HUES6 (cell line): ENCODE measurements at regions not wholly inside any gene's neighbourhood (a gene's known extent, or its start where the extent isn't known, plus 50 kb on each side); places are given as distances from the start of the nearest gene placed in this dataset.
"Not testable (repeated sequence)": the region's sequence is repeated elsewhere in the genome, so short reads cannot be mapped to it uniquely, and the experiment has no call there.

Experiments
- H3K27ac ChIP-seq: 2 replicates; pipeline ENCODE4 v1.7.0; 2013; ENCODE audit warnings: low read depth, mild to moderate bottlenecking, low read length, inconsistent platforms
- H3K27me3 ChIP-seq: 2 replicates; pipeline ENCODE4 v1.6.1; 2013; ENCODE audit warnings: low read length; ENCODE audit not compliant: control insufficient read depth, insufficient read depth
- H3K36me3 ChIP-seq: 2 replicates; pipeline ENCODE4 v1.6.1; 2013; ENCODE audit warnings: low read length; ENCODE audit not compliant: control insufficient read depth, insufficient read depth
- H3K4me1 ChIP-seq: 2 replicates; pipeline ENCODE4 v1.6.1; 2013; ENCODE audit warnings: low read length; ENCODE audit not compliant: control insufficient read depth, insufficient read depth
- H3K4me3 ChIP-seq: 2 replicates; pipeline ENCODE4 v1.5.1; 2013; ENCODE audit warnings: low read depth, low read length
- H3K9ac ChIP-seq: one replicate; pipeline ENCODE4 v1.6.1; 2013; ENCODE audit warnings: mild to moderate bottlenecking, low read length
- H3K9me3 ChIP-seq: 2 replicates; pipeline ENCODE4 v1.6.1; 2013; ENCODE audit warnings: low read depth, low read length; ENCODE audit not compliant: control insufficient read depth, insufficient read depth

GRCh38 chrX:74230094-74230493 lies 73.9 kb upstream of the ZCCHC13 start:
- Histone ChIP-seq H3K9me3 (no peaks in the 10 kb centered on the region), H3K36me3 (peaks cover 17% of the 10 kb centered on the region; the same call in 1 of the 2 replicates), H3K9ac (no peak overlapping the region), H3K27ac (no peak overlapping the region), H3K4me3 (no peak overlapping the region), H3K27me3 (no peaks in the 10 kb centered on the region), H3K4me1 (no peaks in the 10 kb centered on the region)

- Histone ChIP-seq H3K27me3 (no peaks in the 10 kb centered on the region), H3K27ac (no peak overlapping the region), H3K9me3 (no peaks in the 10 kb centered on the region), H3K4me3 (no peak overlapping the region), H3K4me1 (no peaks in the 10 kb centered on the region), H3K36me3 (peaks cover 37% of the 10 kb centered on the region; the same call in 1 of the 2 replicates), H3K9ac (no peak overlapping the region)
These were observed 78.9 kb upstream of the ZCCHC13 start for GRCh38 chrX:74225111-74225510.

- no peak overlapping the region for H3K9ac ChIP-seq
- H3K27ac ChIP-seq: no peak overlapping the region
- peaks cover 56% of the 10 kb centered on the region for H3K36me3 ChIP-seq
- H3K9me3 ChIP-seq: no peaks in the 10 kb centered on the region
- H3K27me3 ChIP-seq: no peaks in the 10 kb centered on the region
- H3K4me3 ChIP-seq: no peak overlapping the region
- 0 out of 2 replicates have a peak, but pooled peaks cover 2% of the 10 kb centered on the region for H3K4me1 ChIP-seq
These were observed 83.7 kb upstream of the ZCCHC13 start for GRCh38 chrX:74220277-74220676.

- Histone ChIP-seq H3K27ac (no peak overlapping the region), H3K9me3 (no peaks in the 10 kb centered on the region), H3K36me3 (peaks cover 68% of the 10 kb centered on the region), H3K4me1 (0 out of 2 replicates have a peak, but pooled peaks cover 2% of the 10 kb centered on the region), H3K27me3 (no peaks in the 10 kb centered on the region), H3K4me3 (no peak overlapping the region), H3K9ac (no peak overlapping the region)
These were observed 85.1 kb upstream of the ZCCHC13 start for GRCh38 chrX:74218895-74219294.

GRCh38 chrX:74216421-74216820 lies 87.6 kb upstream of the ZCCHC13 start:
- Histone ChIP-seq H3K4me1 (0 out of 2 replicates have a peak, but pooled peaks cover 2% of the 10 kb centered on the region), H3K9me3 (no peaks in the 10 kb centered on the region; the same call in 1 of the 2 replicates), H3K4me3 (no peak overlapping the region), H3K36me3 (peaks cover 72% of the 10 kb centered on the region), H3K27ac (no peak overlapping the region), H3K27me3 (no peaks in the 10 kb centered on the region), H3K9ac (no peak overlapping the region)

GRCh38 chrX:74211911-74212310 lies 92.1 kb upstream of the ZCCHC13 start:
- Histone ChIP-seq H3K27ac (no peak overlapping the region), H3K9ac (no peak overlapping the region), H3K4me3 (no peak overlapping the region), H3K9me3 (peaks cover 3% of the 10 kb centered on the region; the same call in 1 of the 2 replicates), H3K27me3 (no peaks in the 10 kb centered on the region; the same call in 1 of the 2 replicates), H3K4me1 (0 out of 2 replicates have a peak, but pooled peaks cover 4% of the 10 kb centered on the region), H3K36me3 (peaks cover 71% of the 10 kb centered on the region)

- no peaks in the 10 kb centered on the region; the same call in 1 of the 2 replicates for H3K27me3 ChIP-seq
- H3K4me3 ChIP-seq: no peak overlapping the region
- no peak overlapping the region for H3K27ac ChIP-seq
- 0 out of 2 replicates have a peak, but pooled peaks cover 2% of the 10 kb centered on the region for H3K4me1 ChIP-seq
- H3K9me3 ChIP-seq: peaks cover 3% of the 10 kb centered on the region; the same call in 1 of the 2 replicates
- H3K9ac ChIP-seq: no peak overlapping the region
- H3K36me3 ChIP-seq: peaks cover 52% of the 10 kb centered on the region
These were observed 96.4 kb upstream of the ZCCHC13 start for GRCh38 chrX:74207539-74207938.

GRCh38 chrX:74195605-74196004 lies 108.4 kb upstream of the ZCCHC13 start:
- H3K36me3 ChIP-seq: 0 out of 2 replicates have a peak, but pooled peaks cover 3% of the 10 kb centered on the region
- H3K4me3 ChIP-seq: no peak overlapping the region
- H3K27me3 ChIP-seq: no peaks in the 10 kb centered on the region; the same call in 1 of the 2 replicates
- H3K27ac ChIP-seq: no peak overlapping the region; the same call in 1 of the 2 replicates
- H3K9me3 ChIP-seq: peaks cover 7% of the 10 kb centered on the region; the same call in 1 of the 2 replicates
- peaks cover 5% of the 10 kb centered on the region; the same call in 1 of the 2 replicates for H3K4me1 ChIP-seq
- no peak overlapping the region for H3K9ac ChIP-seq

GRCh38 chrX:74195120-74195519 lies 108.9 kb upstream of the ZCCHC13 start:
- H3K27me3 ChIP-seq: no peaks in the 10 kb centered on the region; the same call in 1 of the 2 replicates
- H3K27ac ChIP-seq: no peak overlapping the region
- H3K4me1 ChIP-seq: peaks cover 6% of the 10 kb centered on the region; the same call in 1 of the 2 replicates
- 0 out of 2 replicates have a peak, but pooled peaks cover 3% of the 10 kb centered on the region for H3K36me3 ChIP-seq
- no peak overlapping the region for H3K9ac ChIP-seq
- H3K9me3 ChIP-seq: peaks cover 7% of the 10 kb centered on the region; the same call in 1 of the 2 replicates
- H3K4me3 ChIP-seq: no peak overlapping the region

- no peak overlapping the region for H3K4me3 ChIP-seq
- no peak overlapping the region for H3K9ac ChIP-seq
- H3K36me3 ChIP-seq: no peaks in the 10 kb centered on the region
- H3K4me1 ChIP-seq: peaks cover 6% of the 10 kb centered on the region; the same call in 1 of the 2 replicates
- H3K9me3 ChIP-seq: peaks cover 4% of the 10 kb centered on the region
- no peaks in the 10 kb centered on the region; the same call in 1 of the 2 replicates for H3K27me3 ChIP-seq
- no peak overlapping the region for H3K27ac ChIP-seq
These were observed 116.8 kb upstream of the ZCCHC13 start for GRCh38 chrX:74187211-74187610.

GRCh38 chrX:74183047-74183446 lies 120.9 kb upstream of the ZCCHC13 start:
- H3K36me3 ChIP-seq, H3K9ac ChIP-seq, H3K27me3 ChIP-seq, H3K27ac ChIP-seq, H3K4me3 ChIP-seq, H3K9me3 ChIP-seq: not testable (repeated sequence)
- peaks cover 27% of the 10 kb centered on the region for H3K4me1 ChIP-seq
